HFFc6 (cell line): ENCODE measurements at regions not wholly inside any gene's neighbourhood (a gene's known extent, or its start where the extent isn't known, plus 50 kb on each side); places are given as distances from the start of the nearest gene placed in this dataset.
"Not testable (repeated sequence)": the region's sequence is repeated elsewhere in the genome, so short reads cannot be mapped to it uniquely, and the experiment has no call there.

Source experiments
- DNase-seq: peaks from one replicate; pipeline ENCODE4 v3.0.0-alpha.2; 2018
- H3K27ac Mint-ChIP-seq: 2 replicates; pipeline ENCODE4 v1.8.0; 2020; ENCODE audit warnings: mild to moderate bottlenecking, mixed read lengths
- H3K27me3 Mint-ChIP-seq: 2 replicates; pipeline ENCODE4 v1.8.0; 2021; ENCODE audit warnings: mild to moderate bottlenecking, moderate library complexity, mixed read lengths; ENCODE audit not compliant: insufficient read depth
- H3K36me3 Mint-ChIP-seq: 2 replicates; pipeline ENCODE4 v1.8.0; 2021; ENCODE audit warnings: low read depth, mixed read lengths
- H3K4me1 Mint-ChIP-seq: 2 replicates; pipeline ENCODE4 v1.8.0; 2020; ENCODE audit warnings: low read depth, mixed read lengths
- H3K4me3 Mint-ChIP-seq: 2 replicates; pipeline ENCODE4 v1.8.0; 2020; ENCODE audit warnings: mild to moderate bottlenecking, moderate library complexity, mixed read lengths
- H3K9me3 Mint-ChIP-seq: 2 replicates; pipeline ENCODE4 v1.8.0; 2020; ENCODE audit warnings: mild to moderate bottlenecking, mixed read lengths
- CTCF ChIP-seq: fragments of 200-600 bp; sonication (generic); IDR thresholded peaks from 2 replicates; pipeline ENCODE4 v1.5.0; 2021; ENCODE audit warnings: antibody characterized with exemption, mild to moderate bottlenecking

DNA sequence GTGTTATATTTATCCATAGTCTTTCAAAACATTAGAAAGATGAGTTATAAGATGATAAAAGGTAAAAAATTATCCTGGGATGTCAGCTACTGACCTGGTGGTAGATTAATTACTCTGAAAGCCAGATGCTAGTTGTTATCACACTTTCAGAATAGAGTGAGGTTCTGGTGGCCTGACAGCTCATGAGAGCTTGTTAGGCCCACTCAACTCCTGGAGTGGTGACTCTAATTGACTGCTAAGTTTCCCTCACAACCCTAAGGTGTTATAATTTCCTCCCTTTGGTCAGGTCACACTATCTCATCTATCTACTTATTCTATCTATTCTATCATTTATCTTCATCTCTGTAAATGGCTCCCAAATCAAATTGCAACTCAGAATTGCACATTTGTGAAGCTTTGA, 90.1 kb downstream of the ZNF648 start:
- H3K4me1 Mint-ChIP-seq = no peaks in the 10 kb centered on the region
- DNase-seq = no peak
- no peak for TF ChIP-seq CTCF
- no peak overlapping the region for H3K27ac Mint-ChIP-seq
- peaks cover 54% of the 10 kb centered on the region for H3K9me3 Mint-ChIP-seq
- H3K27me3 Mint-ChIP-seq = no peaks in the 10 kb centered on the region; the same call in 1 of the 2 replicates
- H3K4me3 Mint-ChIP-seq = no peak overlapping the region
- H3K36me3 Mint-ChIP-seq = 0 out of 2 replicates have a peak, but pooled peaks cover 8% of the 10 kb centered on the region

GRCh38 chr1:181969902-181970301, 91.6 kb downstream of the ZNF648 start:
- Mint-ChIP-seq H3K27me3 (no peaks in the 10 kb centered on the region; the same call in 1 of the 2 replicates), H3K36me3 (0 out of 2 replicates have a peak, but pooled peaks cover 8% of the 10 kb centered on the region), H3K4me1 (no peaks in the 10 kb centered on the region), H3K9me3 (peaks cover 44% of the 10 kb centered on the region), H3K27ac (no peak overlapping the region), H3K4me3 (no peak overlapping the region)
- DNase-seq = no peak
- TF ChIP-seq CTCF = no peak

DNA sequence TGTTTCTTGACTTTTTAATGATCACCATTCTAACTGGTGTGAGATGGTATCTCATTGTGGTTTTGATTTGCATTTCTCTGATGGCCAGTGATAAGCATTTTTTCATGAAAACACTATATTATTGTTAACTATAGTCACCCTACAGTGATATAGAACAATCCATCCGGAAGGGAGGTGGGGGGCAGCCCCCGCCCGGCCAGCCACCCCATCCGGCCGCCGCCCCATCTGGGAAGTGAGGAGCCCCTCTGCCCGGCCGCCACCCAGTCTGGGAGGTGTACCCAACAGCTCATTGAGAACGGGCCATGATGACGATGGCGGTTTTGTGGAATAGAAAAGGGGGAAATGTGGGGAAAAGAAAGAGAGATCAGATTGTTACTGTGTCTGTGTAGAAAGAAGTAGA, 106.8 kb downstream of the ZNF648 start:
- not testable (repeated sequence) for H3K36me3 Mint-ChIP-seq, H3K27me3 Mint-ChIP-seq, H3K27ac Mint-ChIP-seq, H3K4me1 Mint-ChIP-seq, H3K4me3 Mint-ChIP-seq, DNase-seq
- H3K9me3 Mint-ChIP-seq = peaks cover 48% of the 10 kb centered on the region

- not testable (repeated sequence) for H3K27ac Mint-ChIP-seq, H3K4me1 Mint-ChIP-seq, H3K36me3 Mint-ChIP-seq, H3K27me3 Mint-ChIP-seq, H3K4me3 Mint-ChIP-seq, DNase-seq
- H3K9me3 Mint-ChIP-seq = peaks cover 43% of the 10 kb centered on the region
These were observed 107.3 kb downstream of the ZNF648 start for GRCh38 chr1:181954178-181954577.

- Mint-ChIP-seq H3K9me3 (peaks cover 38% of the 10 kb centered on the region), H3K4me1 (no peaks in the 10 kb centered on the region), H3K27me3 (no peaks in the 10 kb centered on the region), H3K36me3 (no peaks in the 10 kb centered on the region), H3K27ac (no peak overlapping the region), H3K4me3 (no peak overlapping the region)
- TF ChIP-seq CTCF = no peak
- no peak for DNase-seq
These were observed 107.9 kb downstream of the ZNF648 start for GRCh38 chr1:181953596-181953995.

- H3K4me1 Mint-ChIP-seq = no peaks in the 10 kb centered on the region
- no peaks in the 10 kb centered on the region for H3K36me3 Mint-ChIP-seq
- H3K4me3 Mint-ChIP-seq = no peak overlapping the region
- no peak for TF ChIP-seq CTCF
- DNase-seq = no peak
- H3K27ac Mint-ChIP-seq = no peak overlapping the region
- no peaks in the 10 kb centered on the region for H3K27me3 Mint-ChIP-seq
- H3K9me3 Mint-ChIP-seq = peaks cover 26% of the 10 kb centered on the region
These were observed 110.3 kb downstream of the ZNF648 start for GRCh38 chr1:181951213-181951612.

DNA sequence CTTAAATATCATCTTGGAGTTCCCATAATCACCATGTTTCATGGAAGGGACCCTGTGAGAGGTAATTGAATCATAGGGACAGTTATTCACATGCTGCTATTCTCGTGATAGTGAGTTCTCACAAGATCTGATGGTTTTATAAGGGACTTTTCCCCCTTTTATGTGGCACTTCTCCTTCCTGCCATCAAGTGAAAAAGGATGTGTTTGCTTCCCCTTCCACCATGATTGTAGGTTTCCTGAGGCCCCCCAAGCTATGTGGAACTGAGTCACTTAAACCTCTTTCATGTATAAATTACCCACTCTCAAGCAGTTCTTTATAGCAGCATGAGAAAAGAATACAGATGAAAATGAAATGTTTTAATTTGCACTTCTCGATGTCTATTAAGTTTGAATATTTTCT, 112.0 kb downstream of the ZNF648 start:
- no peak overlapping the region for H3K27ac Mint-ChIP-seq
- H3K36me3 Mint-ChIP-seq = no peaks in the 10 kb centered on the region
- H3K27me3 Mint-ChIP-seq = no peaks in the 10 kb centered on the region
- no peaks in the 10 kb centered on the region for H3K4me1 Mint-ChIP-seq
- no peak overlapping the region for H3K4me3 Mint-ChIP-seq
- DNase-seq = no peak
- no peak for TF ChIP-seq CTCF
- peaks cover 35% of the 10 kb centered on the region for H3K9me3 Mint-ChIP-seq
